ENCODE measurements at regions not wholly inside any gene's neighbourhood (a gene's known extent, or its start where the extent isn't known, plus 50 kb on each side); places are given as distances from the start of the nearest gene placed in this dataset.

DNA sequence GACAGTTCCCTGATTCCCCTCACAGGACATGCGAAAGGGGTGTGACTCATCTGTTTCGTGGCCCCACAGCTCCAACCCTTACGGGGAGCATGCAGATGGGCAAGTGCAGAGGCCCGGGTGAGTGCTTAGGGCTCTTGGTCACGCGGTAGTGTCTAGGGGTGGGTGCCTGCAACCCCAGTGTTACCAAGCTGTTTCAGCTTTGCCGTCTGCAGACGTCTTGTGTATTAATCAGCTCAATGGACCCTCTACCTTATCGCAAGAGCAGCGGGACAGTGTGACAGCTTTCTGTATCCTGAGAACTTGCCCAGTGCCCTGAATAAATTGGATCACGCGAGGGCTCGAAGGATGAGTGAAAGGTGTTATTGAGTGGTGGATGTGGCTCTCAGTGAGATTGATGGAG lies 816.4 kb upstream of the ANO3 start:
- TF ChIP-seq, protein P1, sequence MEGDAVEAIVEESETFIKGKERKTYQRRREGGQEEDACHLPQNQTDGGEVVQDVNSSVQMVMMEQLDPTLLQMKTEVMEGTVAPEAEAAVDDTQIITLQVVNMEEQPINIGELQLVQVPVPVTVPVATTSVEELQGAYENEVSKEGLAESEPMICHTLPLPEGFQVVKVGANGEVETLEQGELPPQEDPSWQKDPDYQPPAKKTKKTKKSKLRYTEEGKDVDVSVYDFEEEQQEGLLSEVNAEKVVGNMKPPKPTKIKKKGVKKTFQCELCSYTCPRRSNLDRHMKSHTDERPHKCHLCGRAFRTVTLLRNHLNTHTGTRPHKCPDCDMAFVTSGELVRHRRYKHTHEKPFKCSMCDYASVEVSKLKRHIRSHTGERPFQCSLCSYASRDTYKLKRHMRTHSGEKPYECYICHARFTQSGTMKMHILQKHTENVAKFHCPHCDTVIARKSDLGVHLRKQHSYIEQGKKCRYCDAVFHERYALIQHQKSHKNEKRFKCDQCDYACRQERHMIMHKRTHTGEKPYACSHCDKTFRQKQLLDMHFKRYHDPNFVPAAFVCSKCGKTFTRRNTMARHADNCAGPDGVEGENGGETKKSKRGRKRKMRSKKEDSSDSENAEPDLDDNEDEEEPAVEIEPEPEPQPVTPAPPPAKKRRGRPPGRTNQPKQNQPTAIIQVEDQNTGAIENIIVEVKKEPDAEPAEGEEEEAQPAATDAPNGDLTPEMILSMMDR (conservative IDR thresholded peaks at IDR 0.05 in 1 of 2, IDR thresholded peaks at IDR 0.05 in 1 of 2; ENCODE audit: low read depth in 1 of 2, low read length in 2 of 2): no peak
- TF ChIP-seq EZH2 (IDR thresholded peaks at IDR 0.05; ENCODE audit: low read length, missing control alignments): no peak

Data from fibroblast of lung (primary cell).